ENCODE measurements at regions not wholly inside any gene's neighbourhood (a gene's known extent, or its start where the extent isn't known, plus 50 kb on each side); places are given as distances from the start of the nearest gene placed in this dataset.

GRCh38 chr10:1852841-1853240 lies 115.5 kb upstream of the ADARB2 start:
- peaks cover 0 to 20% (median 13%) of the 10 kb centered on the region in 11 experiments; a peak in 13 of 22 replicates for H3K9me3 ChIP-seq (replicated peaks in 1 of 11)
- H3K9ac ChIP-seq: no peak overlapping the region
- no peaks in the 10 kb centered on the region for H3K36me3 ChIP-seq

GRCh38 chr10:1851762-1852161 lies 114.4 kb upstream of the ADARB2 start:
- H3K9me3 ChIP-seq (replicated peaks in 1 of 11): peaks cover 4 to 26% (median 13%) of the 10 kb centered on the region in 11 experiments; a peak in 15 of 22 replicates
- H4K20me1 ChIP-seq: no peaks in the 10 kb centered on the region
- no peak overlapping the region for H3K9ac ChIP-seq
- TF ChIP-seq Cebpa-rat (IDR thresholded peaks at IDR 0.05): peak in 1 of 11 experiments; percentile 57; a peak in 1 of 22 replicates
- no peaks in the 10 kb centered on the region for H3K27me3 ChIP-seq
- H3K4me1 ChIP-seq: peaks cover 0 to 15% (median 3%) of the 10 kb centered on the region in 10 experiments; a peak in 9 of 20 replicates
- H3K4me2 ChIP-seq: no peak overlapping the region
- H3K36me3 ChIP-seq: no peaks in the 10 kb centered on the region
- H3K4me3 ChIP-seq: no peak overlapping the region
- no peak overlapping the region for H3K27ac ChIP-seq

More at GRCh38 chr10:1852841-1853240, 115.5 kb upstream of the ADARB2 start:
- no peak overlapping the region for H3K4me2 ChIP-seq
- no peaks in the 10 kb centered on the region for H3K27me3 ChIP-seq
- no peak overlapping the region for H3K27ac ChIP-seq
- H3K4me1 ChIP-seq: peaks cover 7 to 26% (median 14%) of the 10 kb centered on the region in 10 experiments
- H4K20me1 ChIP-seq: no peaks in the 10 kb centered on the region
- H3K4me3 ChIP-seq: no peak overlapping the region
- no peak for TF ChIP-seq Cebpa-rat (IDR thresholded peaks at IDR 0.05)

GRCh38 chr10:1850971-1851527 lies 113.7 kb upstream of the ADARB2 start:
- Histone ChIP-seq H3K36me3 (no peaks in the 10 kb centered on the region), H3K27ac (no peak overlapping the region), H3K4me1 (peaks cover 0 to 8% (median 0%) of the 10 kb centered on the region in 10 experiments; a peak in 6 of 20 replicates), H3K4me3 (no peak overlapping the region), H3K9me3 (replicated peaks in 1 of 11) (peaks cover 4 to 26% (median 13%) of the 10 kb centered on the region in 11 experiments; a peak in 15 of 22 replicates), H3K27me3 (no peaks in the 10 kb centered on the region), H3K4me2 (no peak overlapping the region), H4K20me1 (no peaks in the 10 kb centered on the region), H3K9ac (no peak overlapping the region)
- no peak for TF ChIP-seq Cebpa-rat (IDR thresholded peaks at IDR 0.05)

GRCh38 chr10:1847361-1847760 lies 110.0 kb upstream of the ADARB2 start:
- no peaks in the 10 kb centered on the region for H3K4me1 ChIP-seq
- TF ChIP-seq Cebpa-rat (IDR thresholded peaks at IDR 0.05): no peak
- no peak overlapping the region for H3K4me2 ChIP-seq

GRCh38 chr10:1846032-1846431 lies 108.7 kb upstream of the ADARB2 start:
- no peaks in the 10 kb centered on the region for H3K36me3 ChIP-seq
- TF ChIP-seq Cebpa-rat (IDR thresholded peaks at IDR 0.05): no peak
- no peak overlapping the region for H3K4me3 ChIP-seq

More at GRCh38 chr10:1847361-1847760, 110.0 kb upstream of the ADARB2 start:
- no peaks in the 10 kb centered on the region for H3K27me3 ChIP-seq
- H3K4me3 ChIP-seq: no peak overlapping the region
- no peaks in the 10 kb centered on the region for H3K36me3 ChIP-seq
- H3K9ac ChIP-seq: no peak overlapping the region
- peaks cover 4 to 26% (median 13%) of the 10 kb centered on the region in 11 experiments; a peak in 15 of 22 replicates for H3K9me3 ChIP-seq (replicated peaks in 1 of 11)
- H3K27ac ChIP-seq: no peak overlapping the region
- H4K20me1 ChIP-seq: no peaks in the 10 kb centered on the region

GRCh38 chr10:1841759-1842158 lies 104.4 kb upstream of the ADARB2 start:
- no peak overlapping the region for H3K4me2 ChIP-seq
- H3K4me3 ChIP-seq: no peak overlapping the region
- no peaks in the 10 kb centered on the region for H3K27me3 ChIP-seq
- H3K9me3 ChIP-seq (replicated peaks in 1 of 11): peaks cover 0 to 2% (median 0%) of the 10 kb centered on the region in 11 experiments; a peak in 1 of 22 replicates
- no peaks in the 10 kb centered on the region for H4K20me1 ChIP-seq
- no peak overlapping the region for H3K9ac ChIP-seq
- no peak for TF ChIP-seq Cebpa-rat (IDR thresholded peaks at IDR 0.05)
- no peaks in the 10 kb centered on the region for H3K4me1 ChIP-seq
- H3K36me3 ChIP-seq: no peaks in the 10 kb centered on the region
- H3K27ac ChIP-seq: no peak overlapping the region

More at GRCh38 chr10:1846032-1846431, 108.7 kb upstream of the ADARB2 start:
- no peak overlapping the region for H3K9ac ChIP-seq
- no peaks in the 10 kb centered on the region for H3K4me1 ChIP-seq
- H3K27ac ChIP-seq: no peak overlapping the region
- H4K20me1 ChIP-seq: no peaks in the 10 kb centered on the region
- no peak overlapping the region for H3K4me2 ChIP-seq
- H3K9me3 ChIP-seq (replicated peaks in 1 of 11): peaks cover 4 to 17% (median 11%) of the 10 kb centered on the region in 11 experiments; a peak in 15 of 22 replicates
- H3K27me3 ChIP-seq: no peaks in the 10 kb centered on the region

- H3K36me3 ChIP-seq: no peaks in the 10 kb centered on the region
- peaks cover 0 to 18% (median 10%) of the 10 kb centered on the region in 11 experiments; a peak in 14 of 22 replicates for H3K9me3 ChIP-seq (replicated peaks in 1 of 11)
- no peak for TF ChIP-seq Cebpa-rat (IDR thresholded peaks at IDR 0.05)
- peaks cover 0 to 9% (median 7%) of the 10 kb centered on the region in 10 experiments; a peak in 12 of 20 replicates for H3K4me1 ChIP-seq
- no peak overlapping the region for H3K27ac ChIP-seq
- no peaks in the 10 kb centered on the region for H3K27me3 ChIP-seq
- no peak overlapping the region for H3K4me2 ChIP-seq
- H4K20me1 ChIP-seq: no peaks in the 10 kb centered on the region
- H3K4me3 ChIP-seq: no peak overlapping the region
- H3K9ac ChIP-seq: no peak overlapping the region
Observed at GRCh38 chr10:1829712-1830111, 92.4 kb upstream of the ADARB2 start.

- Histone ChIP-seq H3K9ac (no peak overlapping the region), H3K4me2 (peak overlapping the region in 7 of 11 experiments; percentile 17 to 49 (median 35); a peak in 12 of 22 replicates), H3K9me3 (replicated peaks in 1 of 11) (peaks cover 10 to 33% (median 20%) of the 10 kb centered on the region in 11 experiments; a peak in 19 of 22 replicates), H3K4me1 (peaks cover 0 to 14% (median 8%) of the 10 kb centered on the region in 10 experiments; a peak in 12 of 20 replicates), H3K27ac (no peak overlapping the region), H3K4me3 (no peak overlapping the region), H3K36me3 (no peaks in the 10 kb centered on the region), H3K27me3 (no peaks in the 10 kb centered on the region), H4K20me1 (no peaks in the 10 kb centered on the region)
- no peak for TF ChIP-seq Cebpa-rat (IDR thresholded peaks at IDR 0.05)
Observed at GRCh38 chr10:1824928-1825327, 87.6 kb upstream of the ADARB2 start.

GRCh38 chr10:1814556-1814955 lies 77.2 kb upstream of the ADARB2 start:
- no peak overlapping the region for H3K4me3 ChIP-seq
- peaks cover 14 to 20% (median 15%) of the 10 kb centered on the region in 11 experiments; a peak in 21 of 22 replicates for H3K9me3 ChIP-seq (replicated peaks in 1 of 11)
- no peak overlapping the region for H3K27ac ChIP-seq
- TF ChIP-seq Cebpa-rat (IDR thresholded peaks at IDR 0.05): no peak
- H3K4me2 ChIP-seq: no peak overlapping the region
- no peak overlapping the region for H3K9ac ChIP-seq
- H3K27me3 ChIP-seq: no peaks in the 10 kb centered on the region
- H4K20me1 ChIP-seq: no peaks in the 10 kb centered on the region
- H3K4me1 ChIP-seq: no peaks in the 10 kb centered on the region
- H3K36me3 ChIP-seq: no peaks in the 10 kb centered on the region

Data from BLaER1 treated with 17β-estradiol and CSF1 and Interleukin-3, amounts not matched to agents 10 nM and 100 nM (cell line).